Heart left ventricle (tissue), 13 donors: ENCODE measurements at regions not wholly inside any gene's neighbourhood (a gene's known extent, or its start where the extent isn't known, plus 50 kb on each side); places are given as distances from the start of the nearest gene placed in this dataset.

Experiments used
- POLR2A ChIP-seq, 2 donors: fragments of 450-650 bp; IDR thresholded peaks; one replicate each; pipeline ENCODE4 v1.6.1; 2017; ENCODE audit warnings: antibody characterized with exemption in 2 of 2, mild to moderate bottlenecking in 2 of 2, moderate library complexity in 2 of 2
- TF ChIP-seq, protein P1 (sequence below), 12 donors: fragments of 200-600 bp; sonication (generic) in 4 of 12; IDR thresholded peaks; one replicate each; pipeline versions ENCODE4 v1.5.0 to v1.8.0; 2018 to 2022; ENCODE audit warnings: antibody characterized with exemption in 12 of 12, mild to moderate bottlenecking in 5 of 12
- donor health status: ischemic (EF 13 %, LVEDD 7.1; RV severe dilation, severe dysfunction).
- donor health status: DM: no; HTN: yes; CAD: no.
- donor health status: DM: no; HTN: no; CAD: no.
- donor health status: ischemic (EF 25% LVEDD 6.9; RV normal size, moderate dysfunction).
- donor health status: ischemic (EF 25% LVEDD 5.7; RV mildly dilated, moderate dysfunction).
- donor health status: ischemic (EF 35%, LVEDD 5.7; RV mildly dilated, moderate dysfunction).
- donor health status: nonischemic (EF 11% LVEDD 7.7; RV severe dilation, severe dysfunction).
- donor health status: DM: yes; HTN: yes; CAD: no.
- donor health status: PGD.
- donor health status: ischemic (EF 29% LVEDD 5.4; RV normal size, mild dysfunction).
- donor health status: nonischemic (EF 23%, LVEDD 6.1; RV moderate dilation, normal function).

DNA sequence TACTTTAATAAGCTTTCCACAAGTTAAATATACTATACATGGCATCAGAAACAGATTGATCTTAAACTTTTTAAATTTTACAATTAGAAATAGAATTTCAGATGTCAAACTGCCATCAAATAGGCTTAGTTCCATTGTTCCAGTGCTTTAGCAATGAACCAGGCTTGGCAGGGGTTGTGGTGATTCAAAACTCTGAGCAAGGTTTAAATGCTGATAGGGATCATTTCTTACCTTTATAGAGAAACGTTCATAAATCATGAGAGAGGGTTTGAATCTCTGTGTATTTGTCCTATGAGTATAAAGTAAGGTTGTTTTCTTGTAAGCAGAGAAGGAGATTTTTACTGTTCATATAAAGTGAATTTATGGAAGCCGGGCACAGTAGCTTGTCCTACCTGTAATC, 794.5 kb upstream of the TBX3 start:
- TF ChIP-seq, protein P1, sequence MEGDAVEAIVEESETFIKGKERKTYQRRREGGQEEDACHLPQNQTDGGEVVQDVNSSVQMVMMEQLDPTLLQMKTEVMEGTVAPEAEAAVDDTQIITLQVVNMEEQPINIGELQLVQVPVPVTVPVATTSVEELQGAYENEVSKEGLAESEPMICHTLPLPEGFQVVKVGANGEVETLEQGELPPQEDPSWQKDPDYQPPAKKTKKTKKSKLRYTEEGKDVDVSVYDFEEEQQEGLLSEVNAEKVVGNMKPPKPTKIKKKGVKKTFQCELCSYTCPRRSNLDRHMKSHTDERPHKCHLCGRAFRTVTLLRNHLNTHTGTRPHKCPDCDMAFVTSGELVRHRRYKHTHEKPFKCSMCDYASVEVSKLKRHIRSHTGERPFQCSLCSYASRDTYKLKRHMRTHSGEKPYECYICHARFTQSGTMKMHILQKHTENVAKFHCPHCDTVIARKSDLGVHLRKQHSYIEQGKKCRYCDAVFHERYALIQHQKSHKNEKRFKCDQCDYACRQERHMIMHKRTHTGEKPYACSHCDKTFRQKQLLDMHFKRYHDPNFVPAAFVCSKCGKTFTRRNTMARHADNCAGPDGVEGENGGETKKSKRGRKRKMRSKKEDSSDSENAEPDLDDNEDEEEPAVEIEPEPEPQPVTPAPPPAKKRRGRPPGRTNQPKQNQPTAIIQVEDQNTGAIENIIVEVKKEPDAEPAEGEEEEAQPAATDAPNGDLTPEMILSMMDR (IDR thresholded peaks at IDR 0.05), result no peak
- TF ChIP-seq POLR2A (IDR thresholded peaks at IDR 0.05), result no peak
